Neural progenitor cell (in vitro differentiated cells): ENCODE measurements at regions not wholly inside any gene's neighbourhood (a gene's known extent, or its start where the extent isn't known, plus 50 kb on each side); places are given as distances from the start of the nearest gene placed in this dataset.

Experiments used
- DNase-seq: peaks from one replicate; pipeline ENCODE4 v3.0.0-alpha.2; 2016; ENCODE audit warnings: low spot score
- H2AFZ ChIP-seq: fragments of 200-600 bp; sonication (generic); replicated peaks from 2 replicates; pipeline ENCODE4 v1.6.1; 2016; ENCODE audit warnings: antibody characterized with exemption
- H3F3A ChIP-seq: fragments of 200-600 bp; sonication (generic); 2 replicates; pipeline ENCODE4 v1.6.1; 2016; ENCODE audit warnings: antibody characterized with exemption, low read depth
- H3K27ac ChIP-seq: fragments of 200-600 bp; sonication (generic); 2 replicates; pipeline ENCODE4 v1.5.1; 2016; ENCODE audit warnings: mild to moderate bottlenecking
- H3K27me3 ChIP-seq: fragments of 200-600 bp; sonication (generic); 2 replicates; pipeline ENCODE4 v1.6.1; 2016; ENCODE audit warnings: mild to moderate bottlenecking, moderate library complexity
- H3K36me3 ChIP-seq: fragments of 200-600 bp; sonication (generic); 2 replicates; pipeline ENCODE4 v1.5.1; 2016
- H3K4me1 ChIP-seq: fragments of 200-600 bp; sonication (generic); 2 replicates; pipeline ENCODE4 v1.6.1; 2016; ENCODE audit warnings: mixed run types
- H3K4me2 ChIP-seq: fragments of 200-600 bp; sonication (generic); 2 replicates; pipeline ENCODE4 v1.6.1; 2016
- H3K4me3 ChIP-seq: fragments of 200-600 bp; sonication (generic); 2 replicates; pipeline ENCODE4 v1.5.1; 2016
- H3K79me2 ChIP-seq: fragments of 200-600 bp; sonication (generic); 2 replicates; pipeline ENCODE4 v1.6.1; 2016; ENCODE audit warnings: low read depth
- H3K9ac ChIP-seq: fragments of 200-600 bp; sonication (generic); 2 replicates; pipeline ENCODE4 v1.6.1; 2016
- H3K9me3 ChIP-seq: fragments of 200-600 bp; sonication (generic); 2 replicates; pipeline ENCODE4 v1.5.1; 2016; ENCODE audit warnings: low read depth
- H4K20me1 ChIP-seq: fragments of 200-600 bp; sonication (generic); 2 replicates; pipeline ENCODE4 v1.6.1; 2016; ENCODE audit warnings: low read depth
- H3K27ac Mint-ChIP-seq: 3 replicates; pipeline ENCODE4 v1.8.0; 2021; ENCODE audit warnings: mixed read lengths
- H3K27me3 Mint-ChIP-seq: 2 replicates; pipeline ENCODE4 v1.8.0; 2022; ENCODE audit warnings: low read depth, mild to moderate bottlenecking, inconsistent platforms, moderate library complexity, mixed read lengths; ENCODE audit not compliant: insufficient read depth
- H3K36me3 Mint-ChIP-seq: 3 replicates; pipeline ENCODE4 v1.8.0; 2021; ENCODE audit warnings: mixed read lengths
- H3K4me1 Mint-ChIP-seq: 3 replicates; pipeline ENCODE4 v1.8.0; 2021; ENCODE audit warnings: mixed read lengths
- H3K4me3 Mint-ChIP-seq: 3 replicates; pipeline ENCODE4 v1.8.0; 2021; ENCODE audit warnings: mild to moderate bottlenecking, moderate library complexity, mixed read lengths
- H3K9me3 Mint-ChIP-seq: 3 replicates; pipeline ENCODE4 v1.8.0; 2020; ENCODE audit warnings: mixed read lengths
- EZH2 ChIP-seq: fragments of 200-600 bp; sonication (generic); IDR thresholded peaks from 2 replicates; pipeline ENCODE4 v1.6.1; 2017; ENCODE audit warnings: antibody characterized with exemption, mild to moderate bottlenecking, moderate library complexity
- EZH2phosphoT487 ChIP-seq: fragments of 200-600 bp; sonication (generic); IDR thresholded peaks from 2 replicates; pipeline ENCODE4 v1.6.1; 2017; ENCODE audit warnings: antibody characterized with exemption
- TF ChIP-seq, protein P1 (sequence below): fragments of 200-600 bp; sonication (generic); IDR thresholded peaks from 2 replicates; pipeline ENCODE4 v1.5.1; 2017; ENCODE audit warnings: antibody characterized with exemption, mild to moderate bottlenecking

DNA sequence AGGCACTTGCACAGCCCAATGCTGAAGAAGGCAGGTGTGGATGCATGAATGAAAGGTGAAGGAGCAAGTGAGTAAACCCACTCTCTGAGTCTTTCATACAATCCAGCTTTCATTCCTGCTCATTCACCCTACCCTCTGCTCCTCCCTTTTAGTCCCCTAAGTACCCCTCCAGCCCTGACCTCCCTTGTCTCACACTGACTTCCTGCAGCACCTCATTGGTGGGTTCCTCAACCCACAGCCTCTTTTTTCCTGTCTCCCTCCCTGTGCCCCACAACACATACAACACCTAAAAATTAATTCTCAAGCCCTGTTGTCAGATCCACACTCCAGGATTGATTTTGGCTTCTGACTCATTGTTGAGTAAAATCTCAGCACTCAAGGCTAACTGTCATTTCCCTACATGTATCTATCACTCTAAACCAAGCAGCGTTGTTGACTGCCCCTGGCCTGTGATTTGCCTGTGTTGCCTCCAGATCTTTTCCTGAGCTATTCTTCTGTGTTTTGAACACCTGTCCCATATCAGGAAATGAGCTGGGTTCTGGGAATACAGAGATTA is 177.3 kb upstream of the SERP2 start:
- no peak for TF ChIP-seq EZH2
- no peaks in the 10 kb centered on the region for H4K20me1 ChIP-seq
- no peak for DNase-seq
- H3F3A ChIP-seq: no peaks in the 10 kb centered on the region
- H3K36me3 ChIP-seq: no peaks in the 10 kb centered on the region
- no peak overlapping the region for H2AFZ ChIP-seq
- no peaks in the 10 kb centered on the region for H3K9me3 Mint-ChIP-seq
- no peaks in the 10 kb centered on the region for H3K79me2 ChIP-seq
- no peak overlapping the region for H3K9ac ChIP-seq
- no peak overlapping the region for H3K27ac ChIP-seq
- H3K4me3 Mint-ChIP-seq: no peak overlapping the region
- no peaks in the 10 kb centered on the region for H3K9me3 ChIP-seq
- H3K4me1 Mint-ChIP-seq: peaks cover 14% of the 10 kb centered on the region
- no peak overlapping the region for H3K27ac Mint-ChIP-seq
- peaks cover 4% of the 10 kb centered on the region for H3K4me1 ChIP-seq
- H3K27me3 Mint-ChIP-seq: peaks cover 7% of the 10 kb centered on the region
- H3K4me2 ChIP-seq: no peak overlapping the region
- no peaks in the 10 kb centered on the region for H3K27me3 ChIP-seq
- no peak overlapping the region for H3K4me3 ChIP-seq
- H3K36me3 Mint-ChIP-seq: no peaks in the 10 kb centered on the region

DNA sequence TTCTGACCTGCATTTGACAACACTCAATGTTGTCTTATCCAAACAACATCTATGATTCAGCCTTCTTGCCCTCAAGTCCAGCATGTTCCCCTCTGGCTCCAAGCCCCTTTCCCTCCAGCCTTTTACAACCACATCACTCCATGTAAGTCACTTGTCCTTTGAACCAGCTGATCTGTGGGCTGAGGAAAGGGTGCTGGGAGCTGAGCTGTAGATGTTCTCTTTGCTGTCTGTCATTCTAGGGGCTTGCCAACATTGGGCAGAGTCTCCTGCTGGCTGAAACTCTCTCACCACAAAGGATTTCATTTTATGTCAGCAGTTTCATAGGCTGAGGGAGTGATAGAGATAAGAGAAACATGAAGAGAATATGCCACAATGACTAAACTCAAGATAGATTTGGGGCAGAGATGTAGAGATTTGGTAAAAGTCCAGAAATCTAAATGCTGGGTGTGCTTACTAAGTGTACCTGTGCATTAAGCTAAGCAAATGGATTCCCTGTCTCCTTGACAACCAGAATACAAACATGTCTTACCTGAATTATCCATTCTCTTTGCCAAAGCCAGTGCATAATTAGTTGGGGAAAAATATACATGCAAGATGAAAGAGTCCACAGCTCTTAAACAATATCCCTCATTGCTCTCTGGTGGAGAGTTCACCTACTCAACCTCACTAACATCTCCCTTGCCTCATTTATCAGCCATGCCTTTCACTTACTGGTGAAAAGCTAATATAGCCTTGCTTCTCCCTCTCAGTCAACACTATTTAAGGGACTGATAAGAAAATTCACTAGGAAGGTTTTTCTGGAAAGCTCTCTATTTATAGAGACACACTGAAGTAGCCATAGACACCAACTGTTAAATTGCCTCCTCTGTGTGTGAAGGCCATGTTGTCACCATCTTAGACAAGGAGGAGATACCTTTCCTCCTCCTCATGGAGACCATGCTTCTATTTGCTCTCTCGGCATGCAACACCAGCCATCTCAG is 175.5 kb upstream of the SERP2 start:
- no peak overlapping the region for H3K4me2 ChIP-seq
- H2AFZ ChIP-seq: no peak overlapping the region
- no peak overlapping the region for H3K27ac ChIP-seq
- Mint-ChIP-seq H3K27me3 (peaks cover 7% of the 10 kb centered on the region), H3K9me3 (no peaks in the 10 kb centered on the region), H3K36me3 (no peaks in the 10 kb centered on the region), H3K27ac (peak overlapping the region; percentile 58), H3K4me1 (peaks cover 10% of the 10 kb centered on the region), H3K4me3 (no peak overlapping the region)
- DNase-seq: no peak
- no peaks in the 10 kb centered on the region for H3K4me1 ChIP-seq
- no peak overlapping the region for H3K4me3 ChIP-seq
- H3K79me2 ChIP-seq: no peaks in the 10 kb centered on the region
- H3K27me3 ChIP-seq: no peaks in the 10 kb centered on the region
- no peak overlapping the region for H3K9ac ChIP-seq
- H3F3A ChIP-seq: no peaks in the 10 kb centered on the region
- TF ChIP-seq EZH2 (no peak), EZH2phosphoT487 (no peak)
- TF ChIP-seq, protein P1, sequence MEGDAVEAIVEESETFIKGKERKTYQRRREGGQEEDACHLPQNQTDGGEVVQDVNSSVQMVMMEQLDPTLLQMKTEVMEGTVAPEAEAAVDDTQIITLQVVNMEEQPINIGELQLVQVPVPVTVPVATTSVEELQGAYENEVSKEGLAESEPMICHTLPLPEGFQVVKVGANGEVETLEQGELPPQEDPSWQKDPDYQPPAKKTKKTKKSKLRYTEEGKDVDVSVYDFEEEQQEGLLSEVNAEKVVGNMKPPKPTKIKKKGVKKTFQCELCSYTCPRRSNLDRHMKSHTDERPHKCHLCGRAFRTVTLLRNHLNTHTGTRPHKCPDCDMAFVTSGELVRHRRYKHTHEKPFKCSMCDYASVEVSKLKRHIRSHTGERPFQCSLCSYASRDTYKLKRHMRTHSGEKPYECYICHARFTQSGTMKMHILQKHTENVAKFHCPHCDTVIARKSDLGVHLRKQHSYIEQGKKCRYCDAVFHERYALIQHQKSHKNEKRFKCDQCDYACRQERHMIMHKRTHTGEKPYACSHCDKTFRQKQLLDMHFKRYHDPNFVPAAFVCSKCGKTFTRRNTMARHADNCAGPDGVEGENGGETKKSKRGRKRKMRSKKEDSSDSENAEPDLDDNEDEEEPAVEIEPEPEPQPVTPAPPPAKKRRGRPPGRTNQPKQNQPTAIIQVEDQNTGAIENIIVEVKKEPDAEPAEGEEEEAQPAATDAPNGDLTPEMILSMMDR: no peak
- no peaks in the 10 kb centered on the region for H3K36me3 ChIP-seq
- H4K20me1 ChIP-seq: no peaks in the 10 kb centered on the region
- H3K9me3 ChIP-seq: no peaks in the 10 kb centered on the region

DNA sequence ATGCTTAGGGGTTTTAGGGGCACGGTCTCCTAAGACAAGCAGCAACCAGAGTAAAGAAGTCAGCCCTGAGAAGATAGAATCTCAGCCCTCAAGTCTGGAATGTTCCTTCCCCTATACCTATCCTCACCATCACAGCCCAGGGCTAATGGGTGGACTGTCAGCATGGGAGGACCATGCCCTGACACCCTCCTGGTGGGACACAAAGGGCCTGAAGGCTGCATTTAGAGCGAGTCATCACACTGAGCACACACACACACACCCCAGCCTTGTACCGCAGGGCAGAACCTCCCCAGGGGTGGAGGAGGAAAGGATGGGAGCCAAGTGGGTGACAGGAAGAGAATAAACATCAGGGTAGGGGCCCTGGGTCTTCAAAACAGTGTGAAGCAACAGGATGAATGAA is 174.8 kb upstream of the SERP2 start:
- H3K79me2 ChIP-seq: no peaks in the 10 kb centered on the region
- H3K4me1 ChIP-seq: no peaks in the 10 kb centered on the region
- no peak overlapping the region for H3K4me3 ChIP-seq
- no peaks in the 10 kb centered on the region for H3K36me3 ChIP-seq
- H3K4me1 Mint-ChIP-seq: peaks cover 8% of the 10 kb centered on the region
- no peaks in the 10 kb centered on the region for H3K36me3 Mint-ChIP-seq
- no peaks in the 10 kb centered on the region for H3K9me3 ChIP-seq
- no peak overlapping the region for H3K27ac Mint-ChIP-seq
- no peaks in the 10 kb centered on the region for H3K9me3 Mint-ChIP-seq
- H3K27me3 ChIP-seq: no peaks in the 10 kb centered on the region
- H3F3A ChIP-seq: no peaks in the 10 kb centered on the region
- H3K4me3 Mint-ChIP-seq: no peak overlapping the region
- no peak overlapping the region for H2AFZ ChIP-seq
- H4K20me1 ChIP-seq: no peaks in the 10 kb centered on the region
- no peak overlapping the region for H3K9ac ChIP-seq
- no peak for DNase-seq
- no peak overlapping the region for H3K27ac ChIP-seq
- TF ChIP-seq, protein P1: no peak
- no peak for TF ChIP-seq EZH2phosphoT487
- TF ChIP-seq EZH2: no peak
- H3K27me3 Mint-ChIP-seq: peaks cover 7% of the 10 kb centered on the region
- H3K4me2 ChIP-seq: no peak overlapping the region
